PC-9 (cell line): ENCODE measurements at regions not wholly inside any gene's neighbourhood (a gene's known extent, or its start where the extent isn't known, plus 50 kb on each side); places are given as distances from the start of the nearest gene placed in this dataset.

Experiments
- BruUV-seq: library from RNA; stranded (reverse); fragments of 400-500 nt; replicated peaks from 2 replicates; lab custom pipeline; 2021; lab: Mats Ljungman, UMichigan
- CTCF ChIA-PET: fragments of 300-600 bp; sonication (Branson Sonifier 250); formaldehyde crosslinking; loops from one replicate; lab custom pipeline; 2022; ENCODE audit warnings: antibody characterized with exemption; lab: Charles Lee
- POLR2A ChIA-PET: fragments of 300-600 bp; sonication (Branson Sonifier 250); formaldehyde crosslinking; loops from one replicate; lab custom pipeline; 2022; ENCODE audit warnings: antibody characterized with exemption; ENCODE audit not compliant: unreplicated experiment; lab: Charles Lee
- DNase-seq, 2 experiments: peaks; one replicate each; pipeline versions ENCODE4 v3.0.0 to v3.0.0-alpha.2; 2015 to 2022; ENCODE audit warnings: mixed read lengths in 1 of 2
- H2AFZ ChIP-seq: fragments of 200-600 bp; sonication (generic); 2 replicates; pipeline ENCODE4 v1.8.1; 2017; ENCODE audit warnings: antibody characterized with exemption
- H3F3A ChIP-seq: fragments of 200-600 bp; sonication (generic); 2 replicates; pipeline ENCODE4 v1.8.1; 2017; ENCODE audit warnings: antibody characterized with exemption, mild to moderate bottlenecking, low read depth; ENCODE audit not compliant: insufficient read depth
- H3K27ac ChIP-seq: fragments of 200-600 bp; sonication (generic); 2 replicates; pipeline ENCODE4 v1.6.1; 2016; ENCODE audit warnings: mixed run types
- H3K27me3 ChIP-seq: fragments of 200-600 bp; sonication (generic); 2 replicates; pipeline ENCODE4 v1.6.1; 2016; ENCODE audit warnings: low read depth, mixed run types; ENCODE audit not compliant: insufficient read depth
- H3K36me3 ChIP-seq: fragments of 200-600 bp; sonication (generic); 2 replicates; pipeline ENCODE4 v1.6.1; 2016; ENCODE audit warnings: low read depth, mixed run types
- H3K4me1 ChIP-seq: fragments of 200-600 bp; sonication (generic); replicated peaks from 2 replicates; pipeline ENCODE4 v1.6.1; 2016; ENCODE audit warnings: mixed run types; ENCODE audit not compliant: insufficient read depth
- H3K4me2 ChIP-seq: fragments of 200-600 bp; sonication (generic); 2 replicates; pipeline ENCODE4 v1.6.1; 2017; ENCODE audit warnings: mixed run types
- H3K4me3 ChIP-seq: fragments of 200-600 bp; sonication (generic); 2 replicates; pipeline ENCODE4 v1.6.1; 2016; ENCODE audit warnings: mixed run types
- H3K79me2 ChIP-seq: fragments of 200-600 bp; sonication (generic); 2 replicates; pipeline ENCODE4 v1.6.1; 2017; ENCODE audit warnings: low read depth, mixed run types
- H3K9me2 ChIP-seq: fragments of 200-600 bp; sonication (generic); 2 replicates; pipeline ENCODE4 v1.8.1; 2017; ENCODE audit warnings: mild to moderate bottlenecking; ENCODE audit not compliant: insufficient read depth
- H3K9me3 ChIP-seq: fragments of 200-600 bp; sonication (generic); 2 replicates; pipeline ENCODE4 v1.8.1; 2016; ENCODE audit warnings: low read depth; ENCODE audit not compliant: insufficient read depth
- H4K20me1 ChIP-seq: fragments of 200-600 bp; sonication (generic); 2 replicates; pipeline ENCODE4 v1.8.1; 2017; ENCODE audit not compliant: insufficient read depth
- EZH2 ChIP-seq: fragments of 200-600 bp; sonication (generic); IDR thresholded peaks from 2 replicates; pipeline ENCODE4 v1.8.0; 2017; ENCODE audit warnings: antibody characterized with exemption, low read depth
- intact Hi-C: fragments of 100-400 bp; cut with micrococcal nuclease; formaldehyde crosslinking; loops from one replicate; pipeline ENCODE4 v1.10.0; 2022; ENCODE audit not compliant: unreplicated experiment
- TF ChIP-seq, protein P1 (sequence below): fragments of 200-600 bp; sonication (generic); conservative IDR thresholded peaks from 2 replicates; pipeline ENCODE4 v1.6.1; 2017; ENCODE audit warnings: mixed run types, antibody characterized with exemption, mild to moderate bottlenecking, moderate library complexity

DNA sequence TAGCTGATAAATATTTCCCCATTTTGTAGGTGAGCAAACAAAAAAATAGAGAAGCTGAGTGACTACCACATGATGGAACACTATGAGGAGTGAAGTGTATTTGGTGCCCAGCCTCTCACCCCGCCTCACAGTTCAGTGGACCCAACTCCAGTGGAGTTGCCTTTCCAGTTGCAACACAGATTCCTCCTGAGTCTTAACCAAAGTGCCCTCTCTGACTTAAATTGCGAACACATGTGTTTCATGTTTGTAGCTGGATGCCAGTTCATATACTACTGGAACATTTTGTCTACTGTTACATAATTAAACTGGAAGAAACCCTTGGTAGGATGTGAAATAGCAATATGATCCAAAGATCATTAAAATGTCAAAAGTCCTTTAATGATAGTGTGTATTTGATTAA, 448.9 kb downstream of the COL12A1 start:
- intact Hi-C loops, result no loop called here
- POLR2A ChIA-PET, result no interaction called here
- no peak for DNase-seq

DNA sequence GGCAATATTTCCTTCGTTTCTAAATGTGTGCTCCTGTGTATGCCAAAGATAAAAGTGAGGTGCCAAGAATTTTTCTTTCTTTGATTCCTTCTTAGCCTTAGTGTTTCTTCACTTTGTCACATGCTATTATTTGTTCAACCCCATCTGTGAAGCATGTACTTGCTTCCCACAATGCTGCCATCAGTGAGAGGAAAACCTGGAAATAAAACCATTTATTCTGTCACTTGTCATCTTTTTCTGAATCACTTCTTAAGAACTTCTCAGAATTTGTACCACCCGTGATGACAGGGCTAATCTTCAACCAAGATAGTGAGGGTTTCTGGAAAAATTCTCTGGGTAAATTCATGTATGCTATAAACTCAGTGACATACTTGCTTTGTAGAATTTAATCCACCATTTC, 450.1 kb downstream of the COL12A1 start:
- ChIA-PET POLR2A (no interaction called here), CTCF (no interaction called here)
- BruUV-seq, result no TSS peak
- Histone ChIP-seq H3K9me3 (no peaks in the 10 kb centered on the region), H3K9me2 (no peaks in the 10 kb centered on the region), H3K4me3 (no peak overlapping the region), H3F3A (no peaks in the 10 kb centered on the region), H3K27me3 (no peaks in the 10 kb centered on the region), H2AFZ (no peak overlapping the region), H4K20me1 (no peaks in the 10 kb centered on the region), H3K4me1 (no peaks in the 10 kb centered on the region), H3K27ac (no peak overlapping the region), H3K79me2 (no peaks in the 10 kb centered on the region), H3K4me2 (no peak overlapping the region), H3K36me3 (no peaks in the 10 kb centered on the region; the same call in 1 of the 2 replicates)
- intact Hi-C loops, result no loop called here
- no peak for DNase-seq
- TF ChIP-seq, protein P1, sequence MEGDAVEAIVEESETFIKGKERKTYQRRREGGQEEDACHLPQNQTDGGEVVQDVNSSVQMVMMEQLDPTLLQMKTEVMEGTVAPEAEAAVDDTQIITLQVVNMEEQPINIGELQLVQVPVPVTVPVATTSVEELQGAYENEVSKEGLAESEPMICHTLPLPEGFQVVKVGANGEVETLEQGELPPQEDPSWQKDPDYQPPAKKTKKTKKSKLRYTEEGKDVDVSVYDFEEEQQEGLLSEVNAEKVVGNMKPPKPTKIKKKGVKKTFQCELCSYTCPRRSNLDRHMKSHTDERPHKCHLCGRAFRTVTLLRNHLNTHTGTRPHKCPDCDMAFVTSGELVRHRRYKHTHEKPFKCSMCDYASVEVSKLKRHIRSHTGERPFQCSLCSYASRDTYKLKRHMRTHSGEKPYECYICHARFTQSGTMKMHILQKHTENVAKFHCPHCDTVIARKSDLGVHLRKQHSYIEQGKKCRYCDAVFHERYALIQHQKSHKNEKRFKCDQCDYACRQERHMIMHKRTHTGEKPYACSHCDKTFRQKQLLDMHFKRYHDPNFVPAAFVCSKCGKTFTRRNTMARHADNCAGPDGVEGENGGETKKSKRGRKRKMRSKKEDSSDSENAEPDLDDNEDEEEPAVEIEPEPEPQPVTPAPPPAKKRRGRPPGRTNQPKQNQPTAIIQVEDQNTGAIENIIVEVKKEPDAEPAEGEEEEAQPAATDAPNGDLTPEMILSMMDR, result no peak
- no peak for TF ChIP-seq EZH2

More for the DNA sequence above, 448.9 kb downstream of the COL12A1 start:
- TF ChIP-seq, protein P1, result no peak
- no peak for TF ChIP-seq EZH2
- Histone ChIP-seq H3K79me2 (no peaks in the 10 kb centered on the region), H3K27me3 (no peaks in the 10 kb centered on the region), H3K36me3 (no peaks in the 10 kb centered on the region; the same call in 1 of the 2 replicates), H3K27ac (no peak overlapping the region), H3K9me3 (no peaks in the 10 kb centered on the region), H3K4me3 (no peak overlapping the region), H3F3A (no peaks in the 10 kb centered on the region), H3K4me2 (no peak overlapping the region), H3K4me1 (no peaks in the 10 kb centered on the region), H3K9me2 (no peaks in the 10 kb centered on the region), H4K20me1 (no peaks in the 10 kb centered on the region), H2AFZ (no peak overlapping the region)
- no TSS peak for BruUV-seq
- CTCF ChIA-PET, result no interaction called here

DNA sequence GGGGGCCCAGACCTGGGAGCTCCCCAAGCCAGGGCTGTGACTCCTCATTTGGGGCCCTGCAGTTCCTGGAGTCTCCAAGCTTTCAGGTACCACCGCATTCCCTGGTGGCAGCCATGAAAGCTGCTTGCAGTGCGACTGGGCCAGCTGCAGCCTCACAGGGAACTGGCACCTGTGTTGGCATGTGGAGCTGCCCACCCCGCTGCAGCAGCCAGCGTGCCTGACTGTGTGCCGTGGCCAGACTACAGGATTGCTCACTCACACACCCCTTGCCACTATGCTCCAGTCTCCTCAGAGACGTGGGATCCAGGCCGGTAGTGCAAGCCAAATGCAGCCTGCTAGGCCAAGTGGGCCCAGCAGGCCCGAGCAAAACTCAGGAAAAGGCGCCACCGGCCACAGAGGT, 450.7 kb downstream of the COL12A1 start:
- Histone ChIP-seq H3K27me3 (no peaks in the 10 kb centered on the region), H3K4me1 (0 out of 2 replicates have a peak, but pooled peaks cover 4% of the 10 kb centered on the region), H2AFZ (no peak overlapping the region), H3K9me2 (no peaks in the 10 kb centered on the region), H3F3A (no peaks in the 10 kb centered on the region), H3K79me2 (no peaks in the 10 kb centered on the region), H3K9me3 (no peaks in the 10 kb centered on the region), H4K20me1 (no peaks in the 10 kb centered on the region), H3K27ac (no peak overlapping the region), H3K4me3 (no peak overlapping the region), H3K4me2 (no peak overlapping the region), H3K36me3 (no peaks in the 10 kb centered on the region; the same call in 1 of the 2 replicates)
- intact Hi-C loops, result no loop called here
- DNase-seq, result no peak
- TF ChIP-seq, protein P1, result no peak
- no peak for TF ChIP-seq EZH2
- no TSS peak for BruUV-seq
- CTCF ChIA-PET, result no interaction called here
- POLR2A ChIA-PET, result no interaction called here
